Thoracic aorta (tissue), 2 donors: ENCODE measurements at regions not wholly inside any gene's neighbourhood (a gene's known extent, or its start where the extent isn't known, plus 50 kb on each side); places are given as distances from the start of the nearest gene placed in this dataset.
"Not testable (repeated sequence)": the region's sequence is repeated elsewhere in the genome, so short reads cannot be mapped to it uniquely, and the experiment has no call there.

ENCODE experiments used
- ATAC-seq: fragments of 150-250 bp; one replicate; pipeline ENCODE4 v1.8.0; 2017; ENCODE audit warnings: low read depth; ENCODE audit not compliant: insufficient number of reproducible peaks, low FRiP score
- DNase-seq: peaks from one replicate; pipeline ENCODE4 v3.0.0-alpha.2; 2020; ENCODE audit warnings: low spot score
- H3K27ac ChIP-seq, 2 donors: fragments of 200-600 bp; sonication (generic); 1 replicate in 1 of 2; 2 replicates in 1 of 2; pipeline ENCODE4 v1.5.1; 2016; ENCODE audit warnings: mild to moderate bottlenecking in 2 of 2, moderate library complexity in 2 of 2
- H3K27me3 ChIP-seq: fragments of 200-600 bp; sonication (generic); replicated peaks from 2 replicates; pipeline ENCODE4 v1.6.0; 2016; ENCODE audit warnings: mild to moderate bottlenecking; ENCODE audit not compliant: insufficient read depth
- H3K36me3 ChIP-seq: fragments of 200-600 bp; sonication (generic); one replicate; pipeline ENCODE4 v1.5.1; 2016
- H3K4me1 ChIP-seq, 2 donors: fragments of 200-600 bp; sonication (generic); 1 replicate in 1 of 2; 2 replicates in 1 of 2; pipeline versions ENCODE4 v1.5.1 to v1.6.0; 2016; ENCODE audit warnings: low read depth in 2 of 2, mild to moderate bottlenecking in 1 of 2; ENCODE audit not compliant: control insufficient read depth in 1 of 2
- H3K4me3 ChIP-seq: fragments of 200-600 bp; sonication (generic); 2 replicates; pipeline ENCODE4 v1.5.1; 2016; ENCODE audit warnings: mild to moderate bottlenecking
- H3K9me3 ChIP-seq: fragments of 200-600 bp; sonication (generic); 2 replicates; pipeline ENCODE4 v1.5.1; 2016
- CTCF ChIP-seq: fragments of 200-600 bp; sonication (generic); IDR thresholded peaks from one replicate; pipeline ENCODE4 v1.5.1; 2019; ENCODE audit warnings: antibody characterized with exemption

- Histone ChIP-seq H3K36me3 (no peaks in the 10 kb centered on the region), H3K27me3 (no peaks in the 10 kb centered on the region), H3K9me3 (no peaks in the 10 kb centered on the region), H3K27ac (no peak overlapping the region), H3K4me1 (no peaks in the 10 kb centered on the region), H3K4me3 (no peak overlapping the region)
- TF ChIP-seq CTCF = no peak
- no peak for ATAC-seq
- no peak for DNase-seq
Measured at GRCh38 chr7:131767591-131767990, 211.2 kb upstream of the PODXL start.

GRCh38 chr7:131765575-131765974, 209.1 kb upstream of the PODXL start:
- no peak overlapping the region for H3K27ac ChIP-seq
- DNase-seq = no peak
- no peaks in the 10 kb centered on the region for H3K4me1 ChIP-seq
- H3K27me3 ChIP-seq = no peaks in the 10 kb centered on the region
- no peak overlapping the region for H3K4me3 ChIP-seq
- H3K36me3 ChIP-seq = no peaks in the 10 kb centered on the region
- ATAC-seq = no peak
- H3K9me3 ChIP-seq = no peaks in the 10 kb centered on the region
- no peak for TF ChIP-seq CTCF

- no peak for DNase-seq
- Histone ChIP-seq H3K36me3 (no peaks in the 10 kb centered on the region), H3K4me3 (no peak overlapping the region)
Measured at GRCh38 chr7:131764143-131764775, 207.8 kb upstream of the PODXL start.

GRCh38 chr7:131762753-131763152, 206.3 kb upstream of the PODXL start:
- ATAC-seq (no peak), DNase-seq (no peak)
- Histone ChIP-seq H3K9me3 (no peaks in the 10 kb centered on the region), H3K27me3 (no peaks in the 10 kb centered on the region), H3K27ac (no peak overlapping the region), H3K4me1 (no peaks in the 10 kb centered on the region), H3K36me3 (no peaks in the 10 kb centered on the region), H3K4me3 (no peak overlapping the region)
- TF ChIP-seq CTCF = no peak

More at GRCh38 chr7:131764143-131764775, 207.8 kb upstream of the PODXL start:
- Histone ChIP-seq H3K27me3 (no peaks in the 10 kb centered on the region), H3K4me1 (no peaks in the 10 kb centered on the region), H3K9me3 (no peaks in the 10 kb centered on the region), H3K27ac (no peak overlapping the region)
- TF ChIP-seq CTCF = no peak
- ATAC-seq = no peak

- not testable (repeated sequence) for H3K9me3 ChIP-seq, H3K4me3 ChIP-seq, H3K4me1 ChIP-seq, DNase-seq, H3K36me3 ChIP-seq, H3K27me3 ChIP-seq, H3K27ac ChIP-seq, ATAC-seq
Measured at GRCh38 chr7:131755801-131756200, 199.4 kb upstream of the PODXL start.

GRCh38 chr7:131753620-131754222, 197.3 kb upstream of the PODXL start:
- H3K4me1 ChIP-seq = no peaks in the 10 kb centered on the region
- TF ChIP-seq CTCF = no peak
- H3K27me3 ChIP-seq = no peaks in the 10 kb centered on the region
- no peaks in the 10 kb centered on the region for H3K36me3 ChIP-seq
- no peak for ATAC-seq
- H3K27ac ChIP-seq = no peak overlapping the region
- no peaks in the 10 kb centered on the region for H3K9me3 ChIP-seq
- no peak for DNase-seq
- H3K4me3 ChIP-seq = no peak overlapping the region
